ENCODE measurements at regions not wholly inside any gene's neighbourhood (a gene's known extent, or its start where the extent isn't known, plus 50 kb on each side); places are given as distances from the start of the nearest gene placed in this dataset.

DNA sequence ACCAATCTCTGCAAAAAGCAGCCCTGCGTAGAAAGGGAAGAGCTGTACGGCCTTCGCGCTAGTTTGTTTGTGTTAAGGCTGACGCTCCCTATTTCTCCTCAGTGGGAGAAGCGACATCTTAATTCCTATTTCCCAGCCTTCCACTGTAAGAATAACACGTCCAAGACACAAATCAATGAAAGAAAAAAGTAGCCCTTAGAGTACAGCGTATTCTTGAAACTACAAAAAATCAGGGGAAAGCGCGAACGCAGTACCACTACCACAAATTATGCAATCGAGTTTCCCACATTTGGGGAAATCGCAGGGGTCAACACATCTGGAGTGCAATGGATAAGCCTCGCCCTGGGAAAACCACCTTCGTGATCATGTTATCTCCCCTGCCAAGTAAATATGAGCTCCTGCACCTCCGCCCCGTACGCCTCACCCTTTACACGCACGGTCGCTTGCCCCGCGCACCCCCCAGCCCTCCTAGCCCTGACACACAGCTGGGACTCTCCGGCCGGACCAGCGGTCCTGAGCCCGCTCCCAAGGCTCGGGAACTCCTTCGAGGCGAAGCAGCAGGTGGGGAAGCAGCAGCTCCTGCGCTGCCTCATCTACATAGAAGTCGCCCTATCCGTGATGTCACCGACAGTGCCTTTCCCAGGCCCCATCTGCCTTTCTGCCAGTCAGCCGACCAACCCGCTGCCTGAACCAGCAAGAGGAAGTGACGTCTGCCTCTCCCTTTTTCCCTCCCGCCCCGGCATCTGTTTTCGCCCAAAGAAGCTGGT lies 94.7 kb downstream of the PPIAL4G start:
- TF ChIP-seq EP300 (IDR thresholded peaks at IDR 0.05) (no peak), POLR2AphosphoS5 (IDR thresholded peaks at IDR 0.05) (peak; percentile 85 to 92)
- TF ChIP-seq, protein P1, sequence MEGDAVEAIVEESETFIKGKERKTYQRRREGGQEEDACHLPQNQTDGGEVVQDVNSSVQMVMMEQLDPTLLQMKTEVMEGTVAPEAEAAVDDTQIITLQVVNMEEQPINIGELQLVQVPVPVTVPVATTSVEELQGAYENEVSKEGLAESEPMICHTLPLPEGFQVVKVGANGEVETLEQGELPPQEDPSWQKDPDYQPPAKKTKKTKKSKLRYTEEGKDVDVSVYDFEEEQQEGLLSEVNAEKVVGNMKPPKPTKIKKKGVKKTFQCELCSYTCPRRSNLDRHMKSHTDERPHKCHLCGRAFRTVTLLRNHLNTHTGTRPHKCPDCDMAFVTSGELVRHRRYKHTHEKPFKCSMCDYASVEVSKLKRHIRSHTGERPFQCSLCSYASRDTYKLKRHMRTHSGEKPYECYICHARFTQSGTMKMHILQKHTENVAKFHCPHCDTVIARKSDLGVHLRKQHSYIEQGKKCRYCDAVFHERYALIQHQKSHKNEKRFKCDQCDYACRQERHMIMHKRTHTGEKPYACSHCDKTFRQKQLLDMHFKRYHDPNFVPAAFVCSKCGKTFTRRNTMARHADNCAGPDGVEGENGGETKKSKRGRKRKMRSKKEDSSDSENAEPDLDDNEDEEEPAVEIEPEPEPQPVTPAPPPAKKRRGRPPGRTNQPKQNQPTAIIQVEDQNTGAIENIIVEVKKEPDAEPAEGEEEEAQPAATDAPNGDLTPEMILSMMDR (IDR thresholded peaks at IDR 0.05), result no peak

Data from esophagus muscularis mucosa (tissue), 4 donors.